Astrocyte (in vitro differentiated cells and primary cell): ENCODE measurements at regions not wholly inside any gene's neighbourhood (a gene's known extent, or its start where the extent isn't known, plus 50 kb on each side); places are given as distances from the start of the nearest gene placed in this dataset.

ENCODE experiments used
- DNase-seq: peaks from one replicate; pipeline ENCODE4 v3.0.0-alpha.2; 2010; ENCODE audit warnings: low read depth
- FAIRE-seq: peaks from 2 replicates; lab custom pipeline; 2011; peaks lifted over from hg19 to GRCh38; lab: Jason Lieb, UNC
- H2AFZ ChIP-seq: 2 replicates; pipeline ENCODE4 v1.6.0; 2012; ENCODE audit warnings: low read depth, low read length, inconsistent platforms
- H3K27ac ChIP-seq: 2 replicates; pipeline ENCODE4 v1.5.1; 2011; ENCODE audit warnings: low read depth, low read length, inconsistent platforms
- H3K27me3 ChIP-seq: 2 replicates; pipeline ENCODE4 v1.6.0; 2011; ENCODE audit warnings: low read length, inconsistent platforms; ENCODE audit not compliant: insufficient read depth
- H3K36me3 ChIP-seq: 2 replicates; pipeline ENCODE4 v1.5.1; 2011; ENCODE audit warnings: low read length, inconsistent platforms; ENCODE audit not compliant: insufficient read depth
- H3K4me1 ChIP-seq: 2 replicates; pipeline ENCODE4 v1.5.1; 2011; ENCODE audit warnings: low read length, inconsistent platforms; ENCODE audit not compliant: insufficient read depth
- H3K4me2 ChIP-seq: 2 replicates; pipeline ENCODE4 v1.6.0; 2012; ENCODE audit warnings: low read length, inconsistent platforms
- H3K4me3 ChIP-seq: 2 replicates; pipeline ENCODE4 v1.5.1; 2011; ENCODE audit warnings: low read depth, mild to moderate bottlenecking, low read length, inconsistent platforms; ENCODE audit not compliant: insufficient read depth
- H3K79me2 ChIP-seq: 2 replicates; pipeline ENCODE4 v1.6.0; 2012; ENCODE audit warnings: mild to moderate bottlenecking, low read length, inconsistent platforms; ENCODE audit not compliant: insufficient read depth
- H3K9ac ChIP-seq: 2 replicates; pipeline ENCODE4 v1.6.0; 2012; ENCODE audit warnings: mild to moderate bottlenecking, low read length, inconsistent platforms
- H3K9me3 ChIP-seq: 2 replicates; pipeline ENCODE4 v1.5.1; 2012; ENCODE audit warnings: low read depth, mild to moderate bottlenecking, low read length, inconsistent platforms; ENCODE audit not compliant: insufficient read depth
- H4K20me1 ChIP-seq: 2 replicates; pipeline ENCODE4 v1.6.0; 2012; ENCODE audit warnings: low read length, inconsistent platforms; ENCODE audit not compliant: insufficient read depth
- H3K27ac Mint-ChIP-seq: one replicate; pipeline ENCODE4 v1.8.0; 2021; ENCODE audit warnings: mild to moderate bottlenecking, mixed read lengths; ENCODE audit not compliant: unreplicated experiment
- H3K27me3 Mint-ChIP-seq: one replicate; pipeline ENCODE4 v1.8.0; 2021; ENCODE audit warnings: low read depth, mixed read lengths; ENCODE audit not compliant: unreplicated experiment
- H3K36me3 Mint-ChIP-seq: one replicate; pipeline ENCODE4 v1.8.0; 2021; ENCODE audit warnings: low read depth, mixed read lengths; ENCODE audit not compliant: unreplicated experiment
- H3K4me1 Mint-ChIP-seq: one replicate; pipeline ENCODE4 v1.8.0; 2021; ENCODE audit warnings: low read depth, mixed read lengths; ENCODE audit not compliant: unreplicated experiment
- H3K4me3 Mint-ChIP-seq: one replicate; pipeline ENCODE4 v1.8.0; 2021; ENCODE audit warnings: mild to moderate bottlenecking, moderate library complexity, mixed read lengths; ENCODE audit not compliant: unreplicated experiment
- H3K9me3 Mint-ChIP-seq: one replicate; pipeline ENCODE4 v1.8.0; 2021; ENCODE audit warnings: mild to moderate bottlenecking, mixed read lengths; ENCODE audit not compliant: unreplicated experiment
- EZH2 ChIP-seq: IDR thresholded peaks from 2 replicates; pipeline ENCODE4 v1.6.1; 2012; ENCODE audit warnings: mild to moderate bottlenecking, low read length, inconsistent platforms; ENCODE audit not compliant: insufficient read depth
- TF ChIP-seq, protein P1 (sequence below): IDR thresholded peaks from 2 replicates; pipeline ENCODE4 v1.5.1; 2011; ENCODE audit warnings: low read depth, mild to moderate bottlenecking, inconsistent platforms, low read length, moderate library complexity; ENCODE audit not compliant: insufficient read depth

DNA sequence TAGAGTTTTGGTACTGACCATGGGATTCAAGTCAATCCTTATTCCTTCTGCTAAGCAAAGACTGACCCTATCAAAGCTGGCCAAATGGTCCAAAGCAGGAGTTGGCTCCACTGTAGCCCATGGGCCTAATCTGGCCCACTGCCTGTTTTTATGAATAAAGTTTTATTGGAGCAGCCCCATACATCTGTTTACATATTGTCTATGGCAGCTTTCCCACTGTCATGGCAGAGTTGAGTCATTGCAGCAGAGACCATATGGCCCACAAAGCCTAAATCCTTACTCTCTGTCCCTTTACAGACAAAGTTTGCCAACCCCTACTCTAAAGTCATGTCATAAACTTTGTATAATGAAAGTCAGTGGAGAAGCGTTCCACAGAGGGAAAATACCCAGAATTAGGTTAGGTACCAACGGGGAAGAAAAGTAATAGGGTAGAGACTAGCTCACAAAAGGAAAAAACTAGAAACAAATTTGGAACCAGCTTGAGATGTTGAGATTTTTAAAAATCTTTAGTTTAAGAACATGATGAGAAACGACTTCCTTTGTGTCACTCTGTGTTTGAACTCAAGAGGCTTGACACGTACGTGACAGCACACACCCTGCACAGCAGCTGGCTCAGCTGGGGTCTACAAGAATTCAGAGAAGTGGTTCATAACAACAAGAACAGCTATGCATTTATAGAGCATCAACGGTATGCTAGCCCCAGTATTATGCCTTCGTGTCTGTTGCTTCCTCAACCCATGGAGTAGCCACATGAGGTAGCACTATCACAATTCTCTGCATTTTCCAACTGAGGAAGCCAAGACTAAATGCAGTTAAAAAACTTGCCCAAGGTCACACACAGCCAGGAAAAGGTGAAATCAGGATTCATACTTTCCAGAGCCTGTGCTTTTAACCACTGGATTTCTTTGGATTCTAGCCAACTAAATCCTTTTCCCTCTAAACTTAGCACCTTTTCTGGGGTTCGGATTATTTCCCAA lies 198.9 kb upstream of the WWC1 start:
- Histone ChIP-seq H3K36me3 (peaks cover 2% of the 10 kb centered on the region), H3K79me2 (no peaks in the 10 kb centered on the region), H3K27me3 (no peaks in the 10 kb centered on the region), H3K4me3 (no peak overlapping the region), H3K4me1 (no peaks in the 10 kb centered on the region), H4K20me1 (no peaks in the 10 kb centered on the region), H3K9ac (no peak overlapping the region), H3K9me3 (no peaks in the 10 kb centered on the region), H3K4me2 (no peak overlapping the region), H2AFZ (no peak overlapping the region), H3K27ac (no peak overlapping the region)
- Mint-ChIP-seq H3K4me3 (no peak overlapping the region), H3K36me3 (peaks cover 20% of the 10 kb centered on the region), H3K4me1 (peaks cover 2% of the 10 kb centered on the region), H3K27me3 (no peaks in the 10 kb centered on the region), H3K27ac (no peak overlapping the region), H3K9me3 (no peaks in the 10 kb centered on the region)
- no peak for TF ChIP-seq EZH2
- TF ChIP-seq, protein P1, sequence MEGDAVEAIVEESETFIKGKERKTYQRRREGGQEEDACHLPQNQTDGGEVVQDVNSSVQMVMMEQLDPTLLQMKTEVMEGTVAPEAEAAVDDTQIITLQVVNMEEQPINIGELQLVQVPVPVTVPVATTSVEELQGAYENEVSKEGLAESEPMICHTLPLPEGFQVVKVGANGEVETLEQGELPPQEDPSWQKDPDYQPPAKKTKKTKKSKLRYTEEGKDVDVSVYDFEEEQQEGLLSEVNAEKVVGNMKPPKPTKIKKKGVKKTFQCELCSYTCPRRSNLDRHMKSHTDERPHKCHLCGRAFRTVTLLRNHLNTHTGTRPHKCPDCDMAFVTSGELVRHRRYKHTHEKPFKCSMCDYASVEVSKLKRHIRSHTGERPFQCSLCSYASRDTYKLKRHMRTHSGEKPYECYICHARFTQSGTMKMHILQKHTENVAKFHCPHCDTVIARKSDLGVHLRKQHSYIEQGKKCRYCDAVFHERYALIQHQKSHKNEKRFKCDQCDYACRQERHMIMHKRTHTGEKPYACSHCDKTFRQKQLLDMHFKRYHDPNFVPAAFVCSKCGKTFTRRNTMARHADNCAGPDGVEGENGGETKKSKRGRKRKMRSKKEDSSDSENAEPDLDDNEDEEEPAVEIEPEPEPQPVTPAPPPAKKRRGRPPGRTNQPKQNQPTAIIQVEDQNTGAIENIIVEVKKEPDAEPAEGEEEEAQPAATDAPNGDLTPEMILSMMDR: no peak
- DNase-seq (no peak), FAIRE-seq (no peak)

DNA sequence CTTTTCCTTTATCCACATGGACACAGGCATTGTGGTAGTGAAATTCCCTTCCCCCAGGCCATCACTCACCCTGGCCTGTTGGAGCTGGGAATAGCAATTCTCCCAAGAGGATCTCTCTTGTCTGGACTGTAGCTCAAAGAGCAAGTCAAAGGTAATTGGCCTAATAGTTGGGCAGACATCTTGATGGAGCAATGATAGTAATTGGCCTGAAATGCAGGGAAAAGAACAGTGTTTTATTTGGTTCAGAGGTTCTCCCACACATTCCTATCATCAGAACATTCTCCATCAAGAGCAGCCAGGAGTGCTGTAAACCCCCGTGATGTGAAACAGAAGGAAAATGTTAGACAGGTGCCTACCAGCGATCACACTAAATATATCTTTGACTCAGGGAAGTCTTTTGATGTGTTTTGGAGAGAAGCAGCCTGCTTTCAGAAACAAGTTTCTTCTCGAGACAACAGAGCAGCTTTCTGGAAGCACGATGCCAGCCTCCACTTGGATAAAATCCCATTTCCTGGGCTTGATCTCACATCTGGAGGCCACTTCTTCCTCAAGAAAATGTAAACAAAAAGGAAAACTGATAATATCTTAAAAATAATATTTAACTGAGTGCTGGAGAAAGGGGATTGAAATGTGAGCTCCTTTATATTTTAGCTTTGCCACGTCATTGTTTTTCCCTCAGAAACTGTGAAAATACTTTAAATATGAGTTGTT lies 198.1 kb upstream of the WWC1 start:
- Mint-ChIP-seq H3K27me3 (no peaks in the 10 kb centered on the region), H3K4me1 (peaks cover 2% of the 10 kb centered on the region), H3K36me3 (peaks cover 25% of the 10 kb centered on the region), H3K9me3 (no peaks in the 10 kb centered on the region), H3K27ac (no peak overlapping the region), H3K4me3 (no peak overlapping the region)
- H2AFZ ChIP-seq: no peak overlapping the region
- H3K36me3 ChIP-seq: peaks cover 2% of the 10 kb centered on the region
- DNase-seq (no peak), FAIRE-seq (no peak)
- H3K4me1 ChIP-seq: no peaks in the 10 kb centered on the region
- no peak overlapping the region for H3K4me2 ChIP-seq
- no peaks in the 10 kb centered on the region for H3K9me3 ChIP-seq
- no peaks in the 10 kb centered on the region for H4K20me1 ChIP-seq
- no peak overlapping the region for H3K27ac ChIP-seq
- no peak for TF ChIP-seq EZH2
- TF ChIP-seq, protein P1: no peak
- no peak overlapping the region for H3K9ac ChIP-seq
- H3K27me3 ChIP-seq: no peaks in the 10 kb centered on the region
- no peaks in the 10 kb centered on the region for H3K79me2 ChIP-seq
- H3K4me3 ChIP-seq: no peak overlapping the region
